ENCODE measurements at regions not wholly inside any gene's neighbourhood (a gene's known extent, or its start where the extent isn't known, plus 50 kb on each side); places are given as distances from the start of the nearest gene placed in this dataset.

GRCh38 chr12:115190010-115190770 is 506.2 kb upstream of the TBX3 start:
- Mint-ChIP-seq H3K9me3 (peaks cover 5% of the 10 kb centered on the region), H3K27me3 (no peaks in the 10 kb centered on the region), H3K36me3 (ENCODE audit: low read depth) (no peaks in the 10 kb centered on the region), H3K4me3 (no peak overlapping the region), H3K4me1 (no peaks in the 10 kb centered on the region), H3K27ac (no peak overlapping the region)
- DNase-seq (no peak), ATAC-seq (no peak)

- Mint-ChIP-seq H3K27me3 (no peaks in the 10 kb centered on the region), H3K4me3 (no peak overlapping the region), H3K27ac (no peak overlapping the region), H3K36me3 (ENCODE audit: low read depth) (no peaks in the 10 kb centered on the region), H3K4me1 (no peaks in the 10 kb centered on the region), H3K9me3 (no peaks in the 10 kb centered on the region)
- no peak for ATAC-seq
- DNase-seq, result no peak
These were observed 501.5 kb upstream of the TBX3 start for GRCh38 chr12:115185506-115185905.

GRCh38 chr12:115183752-115184151 is 499.8 kb upstream of the TBX3 start:
- no peaks in the 10 kb centered on the region for H3K36me3 Mint-ChIP-seq (ENCODE audit: low read depth)
- H3K27ac Mint-ChIP-seq, result no peak overlapping the region
- no peak for ATAC-seq
- H3K27me3 Mint-ChIP-seq, result no peaks in the 10 kb centered on the region
- H3K4me1 Mint-ChIP-seq, result no peaks in the 10 kb centered on the region
- no peaks in the 10 kb centered on the region for H3K9me3 Mint-ChIP-seq
- DNase-seq, result no peak
- H3K4me3 Mint-ChIP-seq, result no peak overlapping the region

- H3K36me3 Mint-ChIP-seq (ENCODE audit: low read depth), result no peaks in the 10 kb centered on the region
- no peak overlapping the region for H3K4me3 Mint-ChIP-seq
- ATAC-seq (no peak), DNase-seq (no peak)
- H3K27me3 Mint-ChIP-seq, result no peaks in the 10 kb centered on the region
- H3K27ac Mint-ChIP-seq, result no peak overlapping the region
- no peaks in the 10 kb centered on the region for H3K4me1 Mint-ChIP-seq
- H3K9me3 Mint-ChIP-seq, result no peaks in the 10 kb centered on the region
These were observed 493.9 kb upstream of the TBX3 start for GRCh38 chr12:115177899-115178298.

- Mint-ChIP-seq H3K27ac (no peak overlapping the region), H3K4me3 (no peak overlapping the region), H3K9me3 (no peaks in the 10 kb centered on the region), H3K4me1 (no peaks in the 10 kb centered on the region), H3K27me3 (no peaks in the 10 kb centered on the region), H3K36me3 (ENCODE audit: low read depth) (no peaks in the 10 kb centered on the region)
- no peak for DNase-seq
- no peak for ATAC-seq
These were observed 492.9 kb upstream of the TBX3 start for GRCh38 chr12:115176741-115177400.

GRCh38 chr12:115174920-115175319 is 490.9 kb upstream of the TBX3 start:
- Mint-ChIP-seq H3K4me3 (no peak overlapping the region), H3K4me1 (no peaks in the 10 kb centered on the region)

GRCh38 chr12:115172521-115172920 is 488.5 kb upstream of the TBX3 start:
- Mint-ChIP-seq H3K4me3 (no peak overlapping the region), H3K27ac (no peak overlapping the region), H3K9me3 (peaks cover 5% of the 10 kb centered on the region), H3K27me3 (no peaks in the 10 kb centered on the region), H3K4me1 (no peaks in the 10 kb centered on the region), H3K36me3 (ENCODE audit: low read depth) (no peaks in the 10 kb centered on the region)
- DNase-seq (no peak), ATAC-seq (no peak)

More at GRCh38 chr12:115174920-115175319, 490.9 kb upstream of the TBX3 start:
- H3K27me3 Mint-ChIP-seq, result no peaks in the 10 kb centered on the region
- H3K36me3 Mint-ChIP-seq (ENCODE audit: low read depth), result no peaks in the 10 kb centered on the region
- H3K9me3 Mint-ChIP-seq, result no peaks in the 10 kb centered on the region
- ATAC-seq, result no peak
- H3K27ac Mint-ChIP-seq, result no peak overlapping the region
- DNase-seq, result no peak

GRCh38 chr12:115169981-115170380 is 486.0 kb upstream of the TBX3 start:
- H3K9me3 Mint-ChIP-seq, result peaks cover 5% of the 10 kb centered on the region
- no peak for ATAC-seq
- no peaks in the 10 kb centered on the region for H3K4me1 Mint-ChIP-seq
- no peak for DNase-seq
- no peak overlapping the region for H3K27ac Mint-ChIP-seq
- no peaks in the 10 kb centered on the region for H3K27me3 Mint-ChIP-seq
- no peaks in the 10 kb centered on the region for H3K36me3 Mint-ChIP-seq (ENCODE audit: low read depth)
- H3K4me3 Mint-ChIP-seq, result no peak overlapping the region

GRCh38 chr12:115166698-115167315 is 482.8 kb upstream of the TBX3 start:
- ATAC-seq, result no peak
- DNase-seq, result no peak
- Mint-ChIP-seq H3K27ac (no peak overlapping the region), H3K36me3 (ENCODE audit: low read depth) (no peaks in the 10 kb centered on the region), H3K4me3 (no peak overlapping the region), H3K4me1 (no peaks in the 10 kb centered on the region), H3K27me3 (no peaks in the 10 kb centered on the region), H3K9me3 (peaks cover 5% of the 10 kb centered on the region)

GRCh38 chr12:115163710-115164109 is 479.7 kb upstream of the TBX3 start:
- no peaks in the 10 kb centered on the region for H3K36me3 Mint-ChIP-seq (ENCODE audit: low read depth)
- H3K4me1 Mint-ChIP-seq, result no peaks in the 10 kb centered on the region
- peaks cover 5% of the 10 kb centered on the region for H3K9me3 Mint-ChIP-seq
- H3K27me3 Mint-ChIP-seq, result no peaks in the 10 kb centered on the region
- DNase-seq (no peak), ATAC-seq (no peak)
- H3K4me3 Mint-ChIP-seq, result no peak overlapping the region
- H3K27ac Mint-ChIP-seq, result no peak overlapping the region

- ATAC-seq (no peak), DNase-seq (no peak)
- Mint-ChIP-seq H3K27ac (no peak overlapping the region), H3K4me1 (no peaks in the 10 kb centered on the region), H3K27me3 (no peaks in the 10 kb centered on the region), H3K36me3 (ENCODE audit: low read depth) (no peaks in the 10 kb centered on the region), H3K4me3 (no peak overlapping the region), H3K9me3 (no peaks in the 10 kb centered on the region)
These were observed 476.5 kb upstream of the TBX3 start for GRCh38 chr12:115160271-115161128.

GRCh38 chr12:115158816-115159215 is 474.8 kb upstream of the TBX3 start:
- Mint-ChIP-seq H3K27ac (no peak overlapping the region), H3K4me3 (no peak overlapping the region), H3K36me3 (ENCODE audit: low read depth) (no peaks in the 10 kb centered on the region), H3K9me3 (no peaks in the 10 kb centered on the region), H3K4me1 (no peaks in the 10 kb centered on the region), H3K27me3 (no peaks in the 10 kb centered on the region)
- ATAC-seq (no peak), DNase-seq (no peak)

GRCh38 chr12:115155665-115156645 is 472.0 kb upstream of the TBX3 start:
- Mint-ChIP-seq H3K36me3 (ENCODE audit: low read depth) (no peaks in the 10 kb centered on the region), H3K27ac (no peak overlapping the region), H3K9me3 (no peaks in the 10 kb centered on the region), H3K27me3 (no peaks in the 10 kb centered on the region), H3K4me1 (no peaks in the 10 kb centered on the region), H3K4me3 (no peak overlapping the region)
- ATAC-seq (no peak), DNase-seq (no peak)

Measured in activated naive CD8-positive, alpha-beta T cell treated with anti-CD3 and anti-CD28 coated beads, Interleukin-2, amount 50 U/mL, for 24 hours (primary cell).